ENCODE measurements at regions not wholly inside any gene's neighbourhood (a gene's known extent, or its start where the extent isn't known, plus 50 kb on each side); places are given as distances from the start of the nearest gene placed in this dataset.

DNA sequence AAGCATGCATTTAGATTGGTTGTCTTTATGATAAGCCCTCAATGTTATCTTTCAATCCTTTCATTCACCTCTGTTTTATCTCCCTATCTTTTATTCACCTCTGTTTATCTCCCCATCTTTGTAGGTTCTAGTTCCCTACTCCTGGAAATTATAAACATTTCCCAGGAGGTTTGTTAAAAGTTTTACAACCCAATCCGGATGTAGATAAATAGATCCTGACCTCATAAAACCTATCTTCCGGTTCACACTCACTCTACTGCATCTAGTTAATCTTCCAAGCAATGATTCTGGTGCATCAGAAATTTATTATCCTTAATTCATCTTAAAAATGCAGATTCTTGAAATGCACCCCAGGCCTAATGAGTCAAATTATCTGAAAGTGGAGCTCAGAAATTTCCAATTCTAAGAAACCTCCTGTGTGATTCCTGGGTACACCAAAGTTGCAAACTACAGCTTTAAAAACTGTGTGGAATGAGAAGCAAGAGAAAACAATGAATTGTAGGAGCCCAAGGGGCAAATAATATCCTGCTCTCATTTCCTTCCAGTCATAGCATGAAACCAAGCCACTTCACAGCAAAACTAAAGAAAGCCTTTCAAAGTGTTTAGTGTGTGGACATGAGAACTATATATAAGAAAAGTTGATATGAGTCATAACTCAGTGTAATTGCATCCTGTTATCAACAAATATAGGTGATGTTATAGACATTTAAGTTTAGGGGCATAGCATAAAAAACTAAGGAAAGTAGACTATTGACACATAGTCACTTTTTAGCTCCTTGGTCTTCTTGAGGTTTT, 51.1 kb upstream of the UGT8 start:
- H3K4me1 ChIP-seq (ENCODE audit: control insufficient read depth in 1 of 2, extremely low read depth in 1 of 2, insufficient read depth in 2 of 2, low read length in 2 of 2), result no peaks in the 10 kb centered on the region
- H3K9me3 ChIP-seq, result peaks cover 2% of the 10 kb centered on the region
- no CpG with 5 or more reads among the region's 2 CpGs for WGBS (ENCODE audit: insufficient coverage)
- H3K27me3 Mint-ChIP-seq, result no peaks in the 10 kb centered on the region
- no peak overlapping the region for H3K27ac ChIP-seq (ENCODE audit: low read length)
- no peaks in the 10 kb centered on the region for H3K36me3 ChIP-seq (ENCODE audit: control insufficient read depth in 2 of 2, extremely low read depth in 1 of 2, insufficient read depth in 1 of 2, low read length in 1 of 2)
- no peak overlapping the region for H3K4me3 Mint-ChIP-seq
- ATAC-seq (replicated peaks in 1 of 4), result no peak
- H3K36me3 Mint-ChIP-seq, result no peaks in the 10 kb centered on the region
- no peaks in the 10 kb centered on the region for H3K27me3 ChIP-seq (replicated peaks in 1 of 2; ENCODE audit: control insufficient read depth in 2 of 2, extremely low read depth in 1 of 2, insufficient read depth in 2 of 2, low read length in 1 of 2)
- H3K4me1 Mint-ChIP-seq, result no peaks in the 10 kb centered on the region
- H3K4me3 ChIP-seq (ENCODE audit: control insufficient read depth in 1 of 2, extremely low read depth in 1 of 2, low read length in 1 of 2), result no peak overlapping the region
- DNase-seq, result no peak
- ChIA-PET POLR2A (no interaction called here), CTCF (no interaction called here)
- peaks cover 3 to 6% (median 4%) of the 10 kb centered on the region in 3 donors for H3K9me3 Mint-ChIP-seq
- no peak overlapping the region for H3K27ac Mint-ChIP-seq

Measured in T-cell (primary cell).